Upper lobe of left lung (tissue), 4 donors: ENCODE measurements at regions not wholly inside any gene's neighbourhood (a gene's known extent, or its start where the extent isn't known, plus 50 kb on each side); places are given as distances from the start of the nearest gene placed in this dataset.

ENCODE experiments used
- CTCF ChIP-seq, 6 experiments: fragments of 450-650 bp in 4 of 6; fragments of 200-600 bp in 2 of 6; sonication (generic) in 2 of 6; IDR thresholded peaks; one replicate each; pipeline ENCODE4 v1.5.1; 2016 to 2019; ENCODE audit warnings: antibody characterized with exemption in 6 of 6
- POLR2A ChIP-seq, 4 donors: fragments of 450-650 bp; IDR thresholded peaks; one replicate each; pipeline ENCODE4 v1.5.1; 2016 to 2017; ENCODE audit warnings: antibody characterized with exemption in 4 of 4, mild to moderate bottlenecking in 2 of 4
- POLR2AphosphoS5 ChIP-seq, 2 donors: sonication (generic); formaldehyde crosslinking; IDR thresholded peaks; one replicate each; pipeline ENCODE4 v1.5.1; 2017; ENCODE audit warnings: antibody characterized with exemption in 2 of 2

GRCh38 chr11:15532432-15532831, 417.7 kb downstream of the INSC start:
- TF ChIP-seq POLR2AphosphoS5 (IDR thresholded peaks at IDR 0.05) (no peak), CTCF (IDR thresholded peaks at IDR 0.05) (no peak), POLR2A (IDR thresholded peaks at IDR 0.05) (no peak)
